K562 (cell line): ENCODE measurements at regions not wholly inside any gene's neighbourhood (a gene's known extent, or its start where the extent isn't known, plus 50 kb on each side); places are given as distances from the start of the nearest gene placed in this dataset.
A peak's percentile ranks its signal among the peaks of the same experiment; 100 is the strongest.

Experiments
- ATAC-seq: fragments of 200-7000 bp; cut with Tn5 transposase; 3 replicates; pipeline ENCODE4 v1.9.1; 2020; ENCODE audit warnings: moderate library complexity
- BruUV-seq: library from RNA; stranded (reverse); fragments of 400-500 nt; replicated peaks from 2 replicates; lab custom pipeline; 2021; lab: Mats Ljungman, UMichigan
- CTCF ChIA-PET: fragments of 300-600 bp; formaldehyde crosslinking; extraction: SDS; loops from one replicate; lab custom pipeline; 2021; ENCODE audit warnings: low intra/inter-chr PET ratio; lab: Yijun Ruan, JAX
- POLR2A ChIA-PET: fragments of 300-600, 350-650 bp; sonication (Branson Sonifier 250); formaldehyde crosslinking; extraction: SDS; loops from one replicate; lab custom pipeline; 2021; ENCODE audit warnings: antibody characterized with exemption, inconsistent platforms; lab: Yijun Ruan, JAX
- DNase-seq, 4 experiments: peaks; one replicate each; pipeline versions ENCODE4 v3.0.0 to v3.0.0-alpha.2; 2011 to 2018; ENCODE audit warnings: low spot score in 3 of 4, mixed read lengths in 3 of 4; ENCODE audit errors: extremely low read depth in 1 of 4
- FAIRE-seq: peaks from 2 replicates; lab custom pipeline; 2011; peaks lifted over from hg19 to GRCh38; lab: Jason Lieb, UNC
- H2AFZ ChIP-seq: 2 replicates; pipeline ENCODE4 v1.6.0; 2011; ENCODE audit warnings: low read depth, low read length, control low read depth, inconsistent platforms
- H3K27ac ChIP-seq: fragments of 200-600 bp; 3 replicates; pipeline ENCODE4 v1.8.0; 2011; ENCODE audit warnings: low read depth, mild to moderate bottlenecking, control low read depth, inconsistent platforms, low read length, moderate library complexity, mixed read lengths; ENCODE audit errors: extremely low read depth
- H3K27me3 ChIP-seq, 2 experiments: fragments of 300-600 bp in 1 of 2; 2 replicates in 1 of 2; 3 replicates in 1 of 2; pipeline versions ENCODE4 v1.6.0 to v1.8.0; 2011; ENCODE audit warnings: inconsistent platforms in 2 of 2, low read length in 2 of 2, mild to moderate bottlenecking in 1 of 2, mixed read lengths in 1 of 2, moderate library complexity in 1 of 2; ENCODE audit not compliant: control insufficient read depth in 2 of 2, insufficient read depth in 2 of 2
- H3K36me3 ChIP-seq: fragments of 300-600 bp; 3 replicates; pipeline ENCODE4 v1.8.0; 2011; ENCODE audit warnings: mild to moderate bottlenecking, low read length, inconsistent platforms; ENCODE audit not compliant: control insufficient read depth, insufficient read depth
- H3K4me1 ChIP-seq, 2 experiments: fragments of 200-600 bp in 1 of 2; replicated peaks in 1 of 2; 2 replicates in 1 of 2; 3 replicates in 1 of 2; pipeline versions ENCODE4 v1.5.1 to v1.8.0; 2011; ENCODE audit warnings: inconsistent platforms in 2 of 2, low read length in 2 of 2, mild to moderate bottlenecking in 1 of 2, mixed read lengths in 1 of 2, moderate library complexity in 1 of 2; ENCODE audit not compliant: control insufficient read depth in 2 of 2, insufficient read depth in 2 of 2
- H3K4me2 ChIP-seq: 2 replicates; pipeline ENCODE4 v1.6.1; 2011; ENCODE audit warnings: low read length, control low read depth, inconsistent platforms, mixed read lengths; ENCODE audit not compliant: insufficient read depth
- H3K4me3 ChIP-seq: fragments of 200-600 bp; sonication (generic), shearing (Covaris generic); 2 replicates; pipeline ENCODE4 v1.5.1; 2016; ENCODE audit warnings: control low read depth, inconsistent platforms
- H3K79me2 ChIP-seq: fragments of 200-600 bp; 3 replicates; pipeline ENCODE4 v1.8.0; 2011; ENCODE audit warnings: low read length, inconsistent platforms; ENCODE audit not compliant: control insufficient read depth, insufficient read depth
- H3K9ac ChIP-seq, 2 experiments: 2 replicates each; pipeline versions ENCODE4 v1.6.0 to v1.6.1; 2011; ENCODE audit warnings: low read depth in 2 of 2, low read length in 2 of 2, control low read depth in 1 of 2, inconsistent platforms in 1 of 2, mild to moderate bottlenecking in 1 of 2, mixed read lengths in 1 of 2; ENCODE audit not compliant: insufficient read depth in 1 of 2
- H3K9me1 ChIP-seq: one replicate; pipeline ENCODE4 v1.6.0; 2011; ENCODE audit warnings: inconsistent platforms, mild to moderate bottlenecking, low read length, moderate library complexity; ENCODE audit not compliant: control insufficient read depth, insufficient read depth
- H3K9me3 ChIP-seq: replicated peaks from 2 replicates; pipeline ENCODE4 v1.5.1; 2011; ENCODE audit warnings: low read depth, low read length, inconsistent platforms; ENCODE audit not compliant: control insufficient read depth, insufficient read depth
- H4K20me1 ChIP-seq: replicated peaks from 2 replicates; pipeline ENCODE4 v1.6.1; 2011; ENCODE audit warnings: low read length, inconsistent platforms, mixed read lengths; ENCODE audit not compliant: control insufficient read depth, insufficient read depth
- CBFB ChIP-seq: sonication (generic); formaldehyde crosslinking; IDR thresholded peaks from 2 replicates; pipeline ENCODE4 v1.4.0; 2020; ENCODE audit warnings: mild to moderate bottlenecking, missing genetic modification reagents
- ETS1 ChIP-seq: conservative IDR thresholded peaks from 2 replicates; pipeline ENCODE4 v1.6.1; 2011; ENCODE audit warnings: low read depth, mild to moderate bottlenecking, low read length; ENCODE audit not compliant: control insufficient read depth
- MAFG ChIP-seq: fragments of 450-650 bp; conservative IDR thresholded peaks from 2 replicates; pipeline ENCODE4 v1.6.1; 2016; ENCODE audit warnings: missing genetic modification characterization, missing compliant biosample characterization
- MTA2 ChIP-seq: fragments of 450-650 bp; IDR thresholded peaks from 2 replicates; pipeline ENCODE4 v1.6.1; 2016; ENCODE audit warnings: low read depth
- RAD51 ChIP-seq: fragments of 450-650 bp; IDR thresholded peaks from 2 replicates; pipeline ENCODE4 v1.7.1; 2016; ENCODE audit warnings: low read depth, mild to moderate bottlenecking, borderline replicate concordance
- ZNF316 ChIP-seq: fragments of 450-650 bp; IDR thresholded peaks from 2 replicates; pipeline ENCODE4 v1.6.1; 2016
- WGBS: fragments of 100-300 bp; shearing (Covaris generic); methylation state at CpG from one replicate; pipeline ENCODE4 v1.1.6; 2016; ENCODE audit warnings: low coverage, mixed read lengths; ENCODE audit not compliant: insufficient coverage; ENCODE audit errors: missing lambda C conversion rate; 5-methylcytosine and 5-hydroxymethylcytosine counted together
- in situ Hi-C: fragments of 300-500 bp; cut with MboI; formaldehyde crosslinking; loops from 4 replicates; pipeline ENCODE4 v1.15.0; 2018; ENCODE audit warnings: inconsistent platforms, mixed read lengths
- intact Hi-C: fragments of 100-400 bp; cut with micrococcal nuclease; formaldehyde crosslinking; loops from 2 replicates; pipeline ENCODE4 v1.14.2; 2022

- ATAC-seq (no peak), DNase-seq (no peak), FAIRE-seq (no peak)
- intact Hi-C loops: no loop called here
- in situ Hi-C loops: no loop called here
- H3K9me3 ChIP-seq: no peaks in the 10 kb centered on the region
- H3K27me3 ChIP-seq: no peaks in the 10 kb centered on the region
- no peak overlapping the region for H3K9ac ChIP-seq
- 3% methylated on average over 2 of the region's 2 CpGs for WGBS
- H3K4me2 ChIP-seq: no peak overlapping the region
- H3K9me1 ChIP-seq: no peaks in the 10 kb centered on the region
- BruUV-seq: no TSS peak
- H3K4me3 ChIP-seq: no peak overlapping the region
- POLR2A ChIA-PET: no interaction called here
- no peaks in the 10 kb centered on the region for H3K36me3 ChIP-seq
- no peak overlapping the region for H3K27ac ChIP-seq
- no peaks in the 10 kb centered on the region for H3K79me2 ChIP-seq
- TF ChIP-seq CBFB: no peak
- 0 out of 2 replicates have a peak, but pooled peaks have one; percentile 9 for TF ChIP-seq MAFG (tag)
- TF ChIP-seq ZNF316: peak; percentile 52; the same call in 1 of the 2 replicates
- H2AFZ ChIP-seq: no peak overlapping the region
- CTCF ChIA-PET: no interaction called here
- no peaks in the 10 kb centered on the region for H4K20me1 ChIP-seq
- no peaks in the 10 kb centered on the region for H3K4me1 ChIP-seq
Measured at GRCh38 chr11:79758325-79758724, 317.5 kb upstream of the TENM4 start.

- Histone ChIP-seq H3K9me1 (no peaks in the 10 kb centered on the region), H3K9ac (no peak overlapping the region), H3K4me2 (no peak overlapping the region), H3K9me3 (no peaks in the 10 kb centered on the region; the same call in 1 of the 2 replicates), H3K4me1 (no peaks in the 10 kb centered on the region), H3K36me3 (no peaks in the 10 kb centered on the region), H3K27ac (no peak overlapping the region), H4K20me1 (no peaks in the 10 kb centered on the region), H3K27me3 (no peaks in the 10 kb centered on the region), H3K79me2 (no peaks in the 10 kb centered on the region), H3K4me3 (no peak overlapping the region), H2AFZ (no peak overlapping the region)
- no peak for DNase-seq
- CTCF ChIA-PET: no interaction called here
- in situ Hi-C loops (no loop called here), intact Hi-C loops (no loop called here)
- POLR2A ChIA-PET: no interaction called here
- WGBS: 0% methylated on average over 1 of the region's 1 CpG
- FAIRE-seq: no peak
- no TSS peak for BruUV-seq
- no peak for ATAC-seq
- TF ChIP-seq ETS1: no peak
- TF ChIP-seq RAD51: no peak
- no peak for TF ChIP-seq MTA2
Measured at GRCh38 chr11:79747406-79747805, 306.6 kb upstream of the TENM4 start.
